GM12892 (cell line): ENCODE measurements at regions not wholly inside any gene's neighbourhood (a gene's known extent, or its start where the extent isn't known, plus 50 kb on each side); places are given as distances from the start of the nearest gene placed in this dataset.

ENCODE experiments used
- POLR2A ChIP-seq: IDR thresholded peaks from 2 replicates; pipeline ENCODE4 v1.6.1; 2011; ENCODE audit warnings: low read depth, low read length, control low read depth
- POLR2AphosphoS5 ChIP-seq: IDR thresholded peaks from 2 replicates; pipeline ENCODE4 v1.6.1; 2011; ENCODE audit warnings: low read depth, low read length, control low read depth
- TAF1 ChIP-seq: IDR thresholded peaks from 2 replicates; pipeline ENCODE4 v1.6.1; 2011; ENCODE audit warnings: low read depth, mild to moderate bottlenecking, control low read depth, low read length, borderline replicate concordance

DNA sequence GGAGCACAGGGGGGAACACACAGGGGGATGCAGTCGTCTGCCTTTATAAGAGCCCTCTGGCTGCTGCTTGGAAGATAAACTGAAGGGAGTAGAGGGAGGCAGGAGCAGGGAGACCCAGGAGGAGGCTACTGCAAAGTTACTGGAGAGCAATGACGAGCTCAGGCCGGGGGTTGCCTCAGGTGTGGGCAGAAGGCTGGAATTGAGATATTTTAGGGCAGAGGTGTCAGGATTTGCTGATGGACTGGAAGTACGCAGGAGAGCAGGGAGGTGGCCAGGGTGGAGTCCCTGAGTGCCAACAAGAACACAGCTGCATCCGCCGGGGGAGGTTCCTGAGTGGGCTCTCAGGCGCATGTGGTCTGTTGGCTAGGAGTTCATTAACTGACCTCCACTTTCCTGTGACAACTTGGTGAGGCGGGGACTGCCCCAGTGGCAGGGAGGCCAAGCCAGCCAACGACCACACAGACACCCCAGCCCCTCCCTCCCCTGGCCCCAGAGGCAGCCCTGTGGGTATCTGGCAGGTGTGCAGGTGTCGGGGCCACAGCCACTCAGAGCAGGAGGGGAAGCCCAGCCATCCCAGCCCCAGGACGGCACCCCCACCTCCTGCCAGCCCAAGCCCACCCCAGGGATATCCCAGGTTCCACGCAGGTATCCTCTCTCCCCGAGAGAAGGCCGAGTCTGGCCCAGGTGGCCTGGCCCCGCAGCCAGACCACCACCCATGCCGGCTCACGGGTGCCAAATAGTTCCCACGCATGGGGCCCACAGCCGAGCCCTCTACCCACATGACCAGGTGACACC lies 85.4 kb downstream of the NCOR2 start:
- TF ChIP-seq TAF1 (no peak), POLR2A (no peak), POLR2AphosphoS5 (no peak)
